Ishikawa (cell line): ENCODE measurements at regions not wholly inside any gene's neighbourhood (a gene's known extent, or its start where the extent isn't known, plus 50 kb on each side); places are given as distances from the start of the nearest gene placed in this dataset.

Source experiments
- CEBPB ChIP-seq: IDR thresholded peaks from 2 replicates; pipeline ENCODE4 v1.6.1; 2012
- CREB1 ChIP-seq: IDR thresholded peaks from 2 replicates; pipeline ENCODE4 v1.6.1; 2012; ENCODE audit warnings: low read depth
- EGR1 ChIP-seq: IDR thresholded peaks from 2 replicates; pipeline ENCODE4 v1.6.1; 2012
- EP300 ChIP-seq: IDR thresholded peaks from 2 replicates; pipeline ENCODE4 v1.6.1; 2012; ENCODE audit warnings: borderline replicate concordance
- FOXM1 ChIP-seq: IDR thresholded peaks from 2 replicates; pipeline ENCODE4 v1.6.1; 2012; ENCODE audit warnings: low read depth, borderline replicate concordance
- NFIC ChIP-seq: IDR thresholded peaks from 2 replicates; pipeline ENCODE4 v1.6.1; 2012
- RAD21 ChIP-seq: IDR thresholded peaks from 2 replicates; pipeline ENCODE4 v1.6.1; 2012; ENCODE audit warnings: low read depth
- TAF1 ChIP-seq: IDR thresholded peaks from 2 replicates; pipeline ENCODE4 v1.6.1; 2012; ENCODE audit warnings: low read depth, mild to moderate bottlenecking
- TCF12 ChIP-seq: IDR thresholded peaks from 2 replicates; pipeline ENCODE4 v1.6.1; 2012; ENCODE audit warnings: low read depth
- TEAD4 ChIP-seq: IDR thresholded peaks from 2 replicates; pipeline ENCODE4 v1.6.1; 2012
- YY1 ChIP-seq: IDR thresholded peaks from 2 replicates; pipeline ENCODE4 v1.6.1; 2012; ENCODE audit warnings: low read depth
- ZBTB7A ChIP-seq: IDR thresholded peaks from 2 replicates; pipeline ENCODE4 v1.6.1; 2012; ENCODE audit warnings: low read depth
- TF ChIP-seq, protein P1 (sequence below): IDR thresholded peaks from 2 replicates; pipeline ENCODE4 v1.6.1; 2012; ENCODE audit warnings: low read depth, mild to moderate bottlenecking
- TF ChIP-seq, protein P2 (sequence below): IDR thresholded peaks from 2 replicates; pipeline ENCODE4 v1.6.1; 2012
- TF ChIP-seq, protein P3 (sequence below): IDR thresholded peaks from 2 replicates; pipeline ENCODE4 v1.6.1; 2012

DNA sequence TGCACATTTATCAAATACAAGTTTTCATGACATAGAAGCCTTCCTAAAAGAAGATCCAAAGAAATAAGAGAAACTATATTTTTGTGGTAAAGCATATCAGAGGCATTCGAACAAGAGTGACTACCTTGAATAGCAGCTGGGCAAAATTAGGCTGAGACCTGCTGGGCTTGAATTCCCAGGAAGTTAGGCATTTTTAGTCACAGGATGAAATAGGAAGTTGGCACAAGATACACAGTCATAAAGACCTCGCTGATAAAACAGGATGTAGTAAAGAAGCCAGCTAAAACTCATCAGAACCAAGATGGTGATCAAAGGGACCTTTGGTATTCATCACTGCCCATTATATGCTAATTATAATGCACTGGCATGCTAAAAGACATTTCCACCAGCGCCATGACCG is 1302.3 kb upstream of the NRXN1 start:
- TF ChIP-seq CEBPB (no peak), TAF1 (no peak), TEAD4 (no peak), FOXM1 (no peak), RAD21 (no peak), EGR1 (no peak), NFIC (no peak), CREB1 (no peak), TCF12 (no peak), YY1 (no peak), ZBTB7A (no peak), EP300 (no peak)
- TF ChIP-seq, protein P1, sequence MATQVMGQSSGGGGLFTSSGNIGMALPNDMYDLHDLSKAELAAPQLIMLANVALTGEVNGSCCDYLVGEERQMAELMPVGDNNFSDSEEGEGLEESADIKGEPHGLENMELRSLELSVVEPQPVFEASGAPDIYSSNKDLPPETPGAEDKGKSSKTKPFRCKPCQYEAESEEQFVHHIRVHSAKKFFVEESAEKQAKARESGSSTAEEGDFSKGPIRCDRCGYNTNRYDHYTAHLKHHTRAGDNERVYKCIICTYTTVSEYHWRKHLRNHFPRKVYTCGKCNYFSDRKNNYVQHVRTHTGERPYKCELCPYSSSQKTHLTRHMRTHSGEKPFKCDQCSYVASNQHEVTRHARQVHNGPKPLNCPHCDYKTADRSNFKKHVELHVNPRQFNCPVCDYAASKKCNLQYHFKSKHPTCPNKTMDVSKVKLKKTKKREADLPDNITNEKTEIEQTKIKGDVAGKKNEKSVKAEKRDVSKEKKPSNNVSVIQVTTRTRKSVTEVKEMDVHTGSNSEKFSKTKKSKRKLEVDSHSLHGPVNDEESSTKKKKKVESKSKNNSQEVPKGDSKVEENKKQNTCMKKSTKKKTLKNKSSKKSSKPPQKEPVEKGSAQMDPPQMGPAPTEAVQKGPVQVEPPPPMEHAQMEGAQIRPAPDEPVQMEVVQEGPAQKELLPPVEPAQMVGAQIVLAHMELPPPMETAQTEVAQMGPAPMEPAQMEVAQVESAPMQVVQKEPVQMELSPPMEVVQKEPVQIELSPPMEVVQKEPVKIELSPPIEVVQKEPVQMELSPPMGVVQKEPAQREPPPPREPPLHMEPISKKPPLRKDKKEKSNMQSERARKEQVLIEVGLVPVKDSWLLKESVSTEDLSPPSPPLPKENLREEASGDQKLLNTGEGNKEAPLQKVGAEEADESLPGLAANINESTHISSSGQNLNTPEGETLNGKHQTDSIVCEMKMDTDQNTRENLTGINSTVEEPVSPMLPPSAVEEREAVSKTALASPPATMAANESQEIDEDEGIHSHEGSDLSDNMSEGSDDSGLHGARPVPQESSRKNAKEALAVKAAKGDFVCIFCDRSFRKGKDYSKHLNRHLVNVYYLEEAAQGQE, result no peak
- TF ChIP-seq, protein P2, sequence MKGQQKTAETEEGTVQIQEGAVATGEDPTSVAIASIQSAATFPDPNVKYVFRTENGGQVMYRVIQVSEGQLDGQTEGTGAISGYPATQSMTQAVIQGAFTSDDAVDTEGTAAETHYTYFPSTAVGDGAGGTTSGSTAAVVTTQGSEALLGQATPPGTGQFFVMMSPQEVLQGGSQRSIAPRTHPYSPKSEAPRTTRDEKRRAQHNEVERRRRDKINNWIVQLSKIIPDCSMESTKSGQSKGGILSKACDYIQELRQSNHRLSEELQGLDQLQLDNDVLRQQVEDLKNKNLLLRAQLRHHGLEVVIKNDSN, result no peak

DNA sequence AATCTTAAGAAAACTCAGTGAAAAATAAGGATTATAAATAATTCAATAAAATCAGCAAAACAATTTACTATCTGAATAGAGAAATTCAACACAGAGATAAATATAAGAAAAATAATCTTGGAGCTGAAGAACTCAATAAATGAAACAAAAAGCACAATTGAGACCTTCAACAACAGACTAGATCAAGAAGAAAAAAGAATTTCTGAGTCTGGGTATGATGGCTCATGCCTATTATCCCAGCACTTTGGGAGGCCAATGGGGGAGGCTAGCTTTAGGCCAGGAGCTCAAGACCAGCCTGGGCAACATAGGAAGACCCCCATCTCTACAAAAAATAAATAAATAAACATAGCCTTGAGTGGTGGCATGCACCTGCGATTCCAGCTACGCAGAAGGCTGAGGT is 1295.7 kb upstream of the NRXN1 start:
- TF ChIP-seq, protein P3, sequence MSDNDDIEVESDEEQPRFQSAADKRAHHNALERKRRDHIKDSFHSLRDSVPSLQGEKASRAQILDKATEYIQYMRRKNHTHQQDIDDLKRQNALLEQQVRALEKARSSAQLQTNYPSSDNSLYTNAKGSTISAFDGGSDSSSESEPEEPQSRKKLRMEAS, result no peak
- TF ChIP-seq FOXM1 (no peak), TCF12 (no peak), TEAD4 (no peak), CEBPB (no peak), CREB1 (no peak), RAD21 (no peak), YY1 (no peak), ZBTB7A (no peak), NFIC (no peak), EGR1 (no peak), EP300 (no peak)
- TF ChIP-seq, protein P1, result no peak

DNA sequence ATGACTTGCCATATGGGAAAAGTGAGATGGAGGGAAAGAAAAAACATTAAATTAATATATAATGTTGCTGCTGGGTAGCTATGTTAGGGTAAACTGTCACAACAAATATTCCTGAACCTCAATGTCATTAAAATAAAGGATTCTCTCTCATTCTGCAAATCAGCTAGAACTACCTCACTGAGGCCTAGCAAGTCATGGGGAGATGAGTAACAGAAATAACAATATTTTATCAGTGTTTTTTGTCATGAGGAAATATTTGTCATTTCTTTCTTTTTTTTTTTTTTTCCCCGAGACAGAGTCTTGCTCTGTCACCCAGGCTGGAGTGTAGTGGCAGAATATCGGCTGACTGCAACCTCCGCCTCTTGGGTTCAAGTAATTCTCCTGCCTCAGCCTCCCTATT is 1282.3 kb upstream of the NRXN1 start:
- no peak for TF ChIP-seq CREB1
- TF ChIP-seq, protein P1, result no peak
- TF ChIP-seq EP300, result no peak
- TF ChIP-seq, protein P2, result no peak
- no peak for TF ChIP-seq TEAD4
- TF ChIP-seq CEBPB, result no peak
- TF ChIP-seq ZBTB7A, result no peak
- TF ChIP-seq NFIC, result no peak
- TF ChIP-seq FOXM1, result no peak
- no peak for TF ChIP-seq TAF1
- TF ChIP-seq YY1, result no peak
- no peak for TF ChIP-seq TCF12
- TF ChIP-seq RAD21, result no peak
- TF ChIP-seq, protein P3, result no peak
- TF ChIP-seq EGR1, result no peak

DNA sequence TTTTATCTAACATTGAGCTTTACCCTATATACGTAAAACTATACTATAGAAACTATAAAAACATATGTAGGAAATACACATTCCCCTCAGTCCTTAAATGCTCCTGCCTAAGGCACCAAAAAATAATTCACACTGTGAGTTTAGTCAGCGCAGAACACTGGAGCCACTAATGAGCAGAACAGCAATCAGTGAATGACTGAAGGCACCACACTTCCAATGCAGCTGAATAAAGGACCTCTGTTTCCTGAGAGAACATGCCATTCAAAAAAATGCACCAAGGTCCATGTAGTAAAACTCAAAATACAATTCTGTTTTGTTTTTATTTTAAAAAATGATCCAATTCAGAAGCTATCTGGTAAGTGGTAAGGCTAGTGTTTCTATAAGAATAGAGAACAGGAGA is 1280.6 kb upstream of the NRXN1 start:
- TF ChIP-seq, protein P3, result no peak
- TF ChIP-seq TAF1 (no peak), TCF12 (no peak), ZBTB7A (no peak), TEAD4 (no peak), EGR1 (no peak)
